ENCODE measurements at regions not wholly inside any gene's neighbourhood (a gene's known extent, or its start where the extent isn't known, plus 50 kb on each side); places are given as distances from the start of the nearest gene placed in this dataset.

- TF ChIP-seq CTCF (IDR thresholded peaks at IDR 0.05) (no peak), POLR2A (IDR thresholded peaks at IDR 0.05) (no peak), EP300 (IDR thresholded peaks at IDR 0.05) (no peak)
- no peaks in the 10 kb centered on the region for H3K4me1 ChIP-seq
- no peaks in the 10 kb centered on the region for H3K9me3 ChIP-seq
- 48 to 50% methylated on average over 4 of the region's 4 CpGs for WGBS, 2 donors
- DNase-seq (ENCODE audit: low spot score in 2 of 2) = no peak
- no peak overlapping the region for H3K4me3 ChIP-seq
- H3K27ac ChIP-seq = no peak overlapping the region
- no peaks in the 10 kb centered on the region for H3K27me3 ChIP-seq
- H3K36me3 ChIP-seq = peaks cover 0 to 4% (median 0%) of the 10 kb centered on the region in 3 donors
These were observed 152.6 kb downstream of the KLF12 start for GRCh38 chr13:73981595-73981994.

GRCh38 chr13:73975767-73976166 lies 158.4 kb downstream of the KLF12 start:
- 93 to 97% methylated on average over 4 of the region's 4 CpGs for whole genome bisulfite sequencing, 2 donors

GRCh38 chr13:73974051-73974450 lies 160.2 kb downstream of the KLF12 start:
- Histone ChIP-seq H3K4me3 (no peak overlapping the region), H3K36me3 (no peaks in the 10 kb centered on the region), H3K27me3 (no peaks in the 10 kb centered on the region), H3K4me1 (peaks cover 0 to 20% (median 1%) of the 10 kb centered on the region in 4 donors), H3K27ac (peak overlapping the region in 1 of 4 donors; percentile 3), H3K9me3 (peaks cover 0 to 7% (median 0%) of the 10 kb centered on the region in 4 donors)
- no peak for TF ChIP-seq EP300 (IDR thresholded peaks at IDR 0.05)
- no peak for TF ChIP-seq CTCF (IDR thresholded peaks at IDR 0.05)
- TF ChIP-seq POLR2A (IDR thresholded peaks at IDR 0.05) = no peak
- no peak for DNase-seq (ENCODE audit: low spot score in 2 of 2)
- 56 to 58% methylated on average over 2 of the region's 2 CpGs for WGBS, 2 donors

More at GRCh38 chr13:73975767-73976166, 158.4 kb downstream of the KLF12 start:
- no peak for DNase-seq (ENCODE audit: low spot score in 2 of 2)
- no peak overlapping the region for H3K27ac ChIP-seq
- no peaks in the 10 kb centered on the region for H3K27me3 ChIP-seq
- H3K9me3 ChIP-seq = peaks cover 0 to 7% (median 0%) of the 10 kb centered on the region in 4 donors
- H3K36me3 ChIP-seq = no peaks in the 10 kb centered on the region
- TF ChIP-seq POLR2A (IDR thresholded peaks at IDR 0.05) = no peak
- TF ChIP-seq CTCF (IDR thresholded peaks at IDR 0.05) = no peak
- TF ChIP-seq EP300 (IDR thresholded peaks at IDR 0.05) = no peak
- peaks cover 0 to 15% (median 1%) of the 10 kb centered on the region in 4 donors for H3K4me1 ChIP-seq
- no peak overlapping the region for H3K4me3 ChIP-seq

GRCh38 chr13:73973156-73973555 lies 161.0 kb downstream of the KLF12 start:
- DNase-seq (ENCODE audit: low spot score in 2 of 2) = no peak
- H3K27me3 ChIP-seq = no peaks in the 10 kb centered on the region
- H3K4me1 ChIP-seq = peaks cover 0 to 20% (median 1%) of the 10 kb centered on the region in 4 donors
- H3K4me3 ChIP-seq = no peak overlapping the region
- TF ChIP-seq EP300 (IDR thresholded peaks at IDR 0.05) (no peak), CTCF (IDR thresholded peaks at IDR 0.05) (no peak), POLR2A (IDR thresholded peaks at IDR 0.05) (no peak)
- H3K27ac ChIP-seq = no peak overlapping the region
- H3K9me3 ChIP-seq = peaks cover 0 to 7% (median 0%) of the 10 kb centered on the region in 4 donors
- 78 to 85% methylated on average over 2 of the region's 2 CpGs for WGBS, 2 donors
- H3K36me3 ChIP-seq = no peaks in the 10 kb centered on the region

- no peak for DNase-seq (ENCODE audit: low spot score in 2 of 2)
- WGBS, 2 donors = 76 to 77% methylated on average over 7 of the region's 7 CpGs
- H3K36me3 ChIP-seq = no peaks in the 10 kb centered on the region
- no peaks in the 10 kb centered on the region for H3K27me3 ChIP-seq
- H3K9me3 ChIP-seq = peaks cover 0 to 7% (median 0%) of the 10 kb centered on the region in 4 donors
- no peak overlapping the region for H3K4me3 ChIP-seq
- H3K4me1 ChIP-seq = peaks cover 0 to 23% (median 1%) of the 10 kb centered on the region in 4 donors
- no peak overlapping the region for H3K27ac ChIP-seq
- TF ChIP-seq CTCF (IDR thresholded peaks at IDR 0.05) = no peak
- TF ChIP-seq POLR2A (IDR thresholded peaks at IDR 0.05) = no peak
- TF ChIP-seq EP300 (IDR thresholded peaks at IDR 0.05) = no peak
These were observed 161.7 kb downstream of the KLF12 start for GRCh38 chr13:73972545-73972944.
